Islet precursor cell (in vitro differentiated cells): ENCODE measurements at regions not wholly inside any gene's neighbourhood (a gene's known extent, or its start where the extent isn't known, plus 50 kb on each side); places are given as distances from the start of the nearest gene placed in this dataset.
"Not testable (repeated sequence)": the region's sequence is repeated elsewhere in the genome, so short reads cannot be mapped to it uniquely, and the experiment has no call there.

Experiments used
- DNase-seq: peaks from one replicate; pipeline ENCODE4 v3.0.0-alpha.2; 2018

DNA sequence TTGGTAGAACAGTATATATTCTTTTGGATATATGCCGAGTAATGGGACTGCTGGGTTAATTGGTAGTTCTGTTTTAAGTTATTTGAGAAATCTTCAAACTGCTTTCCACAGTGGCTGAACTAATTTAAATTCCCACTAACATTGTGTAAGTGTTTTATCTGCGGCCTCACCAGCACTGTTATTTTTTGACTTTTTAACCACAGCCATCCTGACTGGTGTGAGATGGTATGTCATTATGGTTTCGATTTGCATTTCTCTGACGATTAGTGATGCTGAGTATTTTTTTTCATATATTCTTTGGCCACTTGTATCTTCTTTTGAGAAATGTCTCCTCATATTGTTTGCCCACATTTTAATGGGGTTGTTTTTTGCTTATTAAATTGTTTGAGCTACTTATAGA, 357.4 kb downstream of the C12orf50 start:
- no peak for DNase-seq

DNA sequence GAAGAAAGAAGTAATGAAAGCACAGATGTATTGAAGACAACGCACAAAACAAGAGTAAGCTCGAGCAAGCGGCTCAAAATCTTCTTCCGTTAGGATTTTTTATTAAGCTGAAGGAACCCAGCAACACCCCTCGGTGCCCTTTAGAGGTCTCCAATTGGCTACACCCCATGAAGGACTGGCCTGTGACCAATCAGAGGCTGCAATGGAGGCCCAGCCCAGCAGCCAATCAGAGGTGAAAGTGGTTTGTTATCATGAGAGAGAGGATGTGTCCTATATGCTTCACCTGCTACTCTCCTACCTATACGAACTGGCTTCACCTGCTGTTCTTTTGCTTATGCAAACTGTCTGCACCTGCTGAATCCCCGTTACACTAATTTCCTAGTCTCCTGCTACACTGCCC, 358.8 kb downstream of the C12orf50 start:
- no peak for DNase-seq

DNA sequence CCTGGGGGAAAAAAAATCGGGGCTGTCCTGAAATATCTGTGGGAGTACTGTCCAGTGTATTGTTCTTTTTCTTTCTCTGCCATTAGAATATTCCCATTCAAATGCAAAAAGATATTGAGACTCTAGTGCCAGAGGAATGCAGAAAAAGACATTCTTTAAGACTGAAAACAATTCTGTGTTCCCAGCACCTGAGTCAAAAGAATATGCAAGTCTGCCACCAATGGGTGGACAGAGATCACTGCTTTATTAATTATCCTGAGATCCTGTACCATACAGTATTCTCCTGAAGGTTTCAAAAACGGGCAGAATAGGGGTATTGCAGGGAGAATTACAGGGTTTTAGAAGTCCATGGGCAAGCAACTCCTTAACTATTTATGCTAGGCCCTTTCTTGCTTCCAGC, 361.8 kb downstream of the C12orf50 start:
- no peak for DNase-seq

DNA sequence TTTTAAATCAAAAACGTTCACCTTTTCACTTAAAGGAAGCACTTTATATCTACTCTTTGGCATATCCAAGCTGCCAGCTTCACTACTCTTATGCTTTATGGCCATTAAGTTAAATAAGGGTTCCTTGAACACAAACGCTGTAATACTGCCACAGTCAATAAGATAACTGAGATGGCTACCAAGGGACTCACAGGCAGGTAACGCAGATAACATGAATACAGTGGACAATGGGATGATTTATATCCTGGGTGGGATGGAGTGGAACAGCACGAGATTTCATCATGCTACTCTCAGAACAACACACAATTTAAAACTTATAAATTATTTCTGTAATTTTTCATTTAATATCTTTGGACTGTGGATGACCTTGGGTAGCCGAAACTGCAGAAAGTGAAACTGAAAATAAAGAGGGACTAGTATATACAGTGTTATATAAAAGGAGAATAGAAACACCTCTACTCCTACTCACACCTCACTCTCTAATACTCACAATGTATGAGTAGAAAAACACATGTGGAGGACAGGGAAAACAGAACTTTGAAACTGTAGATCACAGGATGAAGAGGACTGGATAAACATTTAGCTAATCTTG, 367.3 kb downstream of the C12orf50 start:
- DNase-seq, result no peak

DNA sequence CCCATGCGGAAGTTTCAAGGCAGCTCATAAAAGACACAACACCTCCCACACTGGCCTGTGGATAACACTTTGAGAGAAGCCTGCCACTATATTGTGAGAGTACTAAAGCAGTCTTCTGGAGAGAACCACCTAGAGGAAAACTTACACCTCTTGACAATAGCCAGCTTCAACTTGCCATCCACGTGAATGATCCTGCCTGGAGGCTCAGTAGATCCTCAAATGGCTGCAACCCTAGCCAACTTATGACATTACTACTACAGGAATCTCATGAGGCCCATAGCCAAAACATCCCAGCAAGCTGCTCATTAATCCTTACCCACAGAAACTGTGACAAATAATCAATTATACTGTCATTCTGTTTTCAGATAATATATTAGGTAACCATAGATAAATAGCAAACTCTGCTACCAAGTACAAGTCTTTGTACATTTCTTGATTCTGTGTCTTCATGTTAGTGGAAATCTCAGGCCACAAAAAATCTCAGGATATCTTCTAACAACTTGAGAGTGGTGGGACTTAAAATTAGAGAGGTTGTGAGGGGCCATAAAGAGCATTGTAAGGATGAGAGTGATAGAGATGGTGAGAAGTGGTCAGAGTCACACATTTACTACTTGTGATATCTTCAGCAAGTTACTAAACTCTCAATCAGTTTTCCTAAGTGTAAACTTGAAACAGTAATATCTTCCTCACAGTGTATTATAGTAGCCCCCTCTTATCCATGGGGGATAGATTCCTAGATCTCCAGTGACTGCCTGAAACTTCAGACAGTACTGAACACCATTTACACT, 368.0 kb downstream of the C12orf50 start:
- no peak for DNase-seq

DNA sequence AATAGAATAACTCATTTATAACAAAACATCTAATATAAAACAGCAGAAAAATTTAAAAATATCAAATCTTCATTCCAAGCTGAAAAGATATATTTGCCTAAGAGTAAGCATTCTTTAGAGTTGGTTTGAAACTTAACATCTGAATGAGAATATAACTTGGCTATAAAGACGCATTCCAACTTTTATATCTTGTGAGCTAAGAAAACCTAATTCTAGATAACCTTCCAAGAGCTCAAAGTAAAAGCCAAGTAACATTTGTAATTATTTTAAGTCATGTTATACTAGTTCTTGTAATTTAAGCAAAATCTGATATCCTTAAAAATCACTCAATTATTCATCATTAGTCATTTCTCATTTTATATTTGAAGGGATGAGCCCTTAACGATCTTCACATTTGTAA, 368.9 kb downstream of the C12orf50 start:
- DNase-seq, result no peak

DNA sequence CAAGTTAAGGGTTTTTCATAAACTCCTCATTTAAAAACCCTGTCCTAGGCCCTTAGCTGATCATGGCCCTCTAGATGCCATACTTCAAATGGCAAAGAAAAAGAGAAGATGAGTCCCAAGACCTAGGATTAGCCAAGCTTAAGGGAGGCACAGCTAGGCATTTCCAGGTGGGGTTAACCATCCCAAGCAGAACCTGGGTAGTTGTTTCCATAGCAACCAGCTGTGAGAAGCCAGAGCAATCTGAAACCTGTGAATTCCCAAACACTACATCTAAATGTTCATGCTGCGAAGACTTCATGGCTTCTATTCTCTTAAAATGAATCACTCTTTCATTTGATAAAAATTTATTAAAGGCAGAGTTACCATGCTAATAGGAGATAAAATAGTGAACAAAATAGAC, 372.9 kb downstream of the C12orf50 start:
- no peak for DNase-seq

DNA sequence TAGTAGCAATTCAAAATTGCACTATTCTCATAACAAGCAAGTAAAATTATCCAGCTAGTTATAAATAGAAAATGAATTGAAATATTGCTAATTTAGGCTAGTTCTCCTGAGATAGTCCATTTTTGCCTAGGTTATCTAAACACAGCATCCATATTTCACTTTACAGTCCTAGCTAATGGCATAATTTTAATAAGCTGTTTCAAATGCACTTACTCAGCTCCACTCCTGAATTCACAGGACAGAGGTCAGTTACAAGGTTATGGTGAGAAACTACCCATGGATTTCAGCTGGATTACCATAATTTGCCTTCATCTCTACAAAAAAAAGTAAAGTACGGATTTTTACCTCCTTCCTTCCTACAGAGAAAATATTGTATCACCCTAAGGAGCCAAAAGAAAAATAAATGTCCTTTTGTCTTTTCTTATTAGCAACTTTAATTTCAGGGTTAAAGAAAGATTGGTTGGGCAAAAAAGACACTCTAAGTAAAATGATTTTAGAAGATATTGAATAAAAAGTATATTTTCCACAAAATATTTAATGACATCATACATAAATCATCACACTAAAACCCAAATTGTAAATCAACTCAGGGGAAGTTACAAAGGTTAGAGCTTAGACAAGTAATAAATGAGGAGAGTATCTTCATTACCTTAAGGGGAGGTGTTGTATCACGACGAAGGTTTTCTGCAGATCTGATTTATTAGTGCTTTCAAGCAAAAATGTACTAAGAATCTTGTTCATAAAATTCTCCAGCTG, 377.4 kb downstream of the C12orf50 start:
- DNase-seq, result no peak

DNA sequence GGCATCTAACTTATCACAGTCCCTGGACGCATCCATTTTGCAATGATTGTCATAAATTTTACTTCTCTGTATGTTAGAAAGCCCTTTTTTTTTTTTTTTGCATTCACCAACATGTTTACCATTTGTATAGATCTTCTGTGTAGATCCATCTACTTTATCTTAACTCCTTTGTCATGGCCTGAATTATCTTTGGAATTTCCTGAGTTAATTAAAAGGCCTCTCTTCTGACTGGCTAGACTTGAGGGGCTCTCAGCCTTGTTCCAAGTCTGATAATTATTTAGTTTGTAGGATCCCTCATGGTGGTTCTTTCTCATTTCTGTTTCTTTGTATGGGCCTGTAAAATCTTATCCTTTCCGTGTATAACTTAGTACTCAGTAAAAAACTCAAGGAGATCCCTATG, 387.0 kb downstream of the C12orf50 start:
- no peak for DNase-seq

DNA sequence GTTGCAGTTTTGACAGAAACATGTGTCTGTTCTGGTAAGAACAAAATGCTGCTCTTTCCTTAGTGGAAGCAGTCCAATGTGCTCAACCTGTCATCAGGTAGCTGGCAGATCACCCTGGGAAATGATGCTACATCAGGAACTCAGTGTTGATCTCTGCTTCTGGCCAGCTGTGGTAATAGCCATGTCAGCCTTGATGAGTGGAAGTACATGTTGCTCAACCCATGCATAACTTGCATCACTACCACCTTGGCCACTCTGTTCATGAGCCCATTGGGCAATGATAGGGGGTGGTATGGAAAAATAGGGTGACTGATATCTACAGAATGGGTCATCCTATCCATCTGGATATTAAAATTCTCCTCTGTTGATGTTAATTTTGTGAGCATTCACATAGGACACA, 411.0 kb downstream of the C12orf50 start:
- DNase-seq, result no peak

DNA sequence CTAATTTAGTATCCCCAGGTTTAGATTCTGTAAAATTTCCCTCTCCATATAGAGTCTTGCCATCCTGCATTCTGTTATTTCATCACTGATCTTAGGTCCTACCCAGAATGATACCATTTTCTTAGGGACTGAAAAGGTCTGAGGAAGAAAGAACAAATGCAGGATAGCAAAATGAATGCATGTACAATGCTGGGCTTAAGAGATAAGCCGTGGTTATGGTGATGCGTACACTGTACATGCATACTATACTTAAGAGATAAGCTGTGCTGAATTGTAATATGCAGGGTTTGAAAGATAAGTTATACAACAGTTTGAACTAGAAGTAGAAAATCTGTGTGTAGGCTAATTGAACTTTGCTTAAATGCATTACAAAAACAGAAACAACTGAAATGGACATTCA, 416.2 kb downstream of the C12orf50 start:
- no peak for DNase-seq

DNA sequence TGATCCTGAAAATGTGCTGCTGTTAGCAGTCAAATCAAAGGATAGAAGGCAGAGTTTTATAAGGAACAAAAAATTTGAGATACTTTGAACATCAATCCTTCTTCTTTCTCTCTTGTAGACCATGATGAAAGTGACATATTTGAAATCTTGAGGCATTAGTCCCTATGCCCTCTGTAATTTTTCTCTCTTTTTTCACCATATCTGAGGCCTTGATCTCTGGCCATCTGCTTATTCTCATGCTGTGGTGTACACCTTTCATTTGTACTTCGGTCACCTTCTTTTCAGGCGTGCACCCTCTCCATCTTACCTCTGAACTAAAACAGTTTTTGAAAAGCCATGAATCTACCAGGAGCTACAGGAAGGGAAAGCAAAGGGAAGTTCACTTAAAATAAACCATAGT, 420.9 kb downstream of the C12orf50 start:
- DNase-seq, result no peak

DNA sequence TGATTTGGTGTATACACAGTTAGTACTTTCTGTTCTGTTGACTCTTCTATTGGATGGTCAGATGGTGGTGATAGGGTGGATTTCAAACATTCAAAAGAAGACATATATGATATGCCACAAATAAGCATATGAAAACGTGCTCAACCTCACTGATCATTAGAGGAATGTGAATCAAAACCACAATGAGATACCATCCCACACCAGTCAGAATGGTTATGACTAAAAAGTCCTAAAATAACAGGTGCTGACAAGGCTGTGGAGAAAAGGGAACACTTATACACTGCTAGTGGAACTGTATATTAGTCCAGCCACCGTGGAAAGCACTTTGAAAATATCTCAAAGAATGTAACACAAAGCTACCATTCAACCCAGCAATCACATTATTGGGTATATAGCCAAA, 425.5 kb downstream of the C12orf50 start:
- no peak for DNase-seq

DNA sequence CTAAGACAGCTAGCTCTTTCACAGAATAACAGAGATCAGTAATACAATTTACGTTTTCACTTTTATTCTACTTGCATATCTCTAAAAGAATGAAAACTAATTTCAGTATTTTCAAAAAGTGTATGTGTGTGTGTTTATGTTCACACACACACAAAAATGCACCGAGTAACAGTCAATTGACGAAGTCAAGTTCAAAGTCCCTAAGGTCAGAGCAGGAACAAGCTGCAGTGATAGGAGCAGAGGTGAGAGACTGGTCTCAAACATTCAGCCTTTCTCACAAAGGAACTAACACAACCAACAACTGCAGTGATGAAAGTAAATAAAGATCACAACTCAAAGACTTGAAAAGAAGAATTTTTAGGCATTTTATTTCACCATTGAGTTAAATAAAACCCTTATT, 429.7 kb downstream of the C12orf50 start:
- DNase-seq, result no peak

DNA sequence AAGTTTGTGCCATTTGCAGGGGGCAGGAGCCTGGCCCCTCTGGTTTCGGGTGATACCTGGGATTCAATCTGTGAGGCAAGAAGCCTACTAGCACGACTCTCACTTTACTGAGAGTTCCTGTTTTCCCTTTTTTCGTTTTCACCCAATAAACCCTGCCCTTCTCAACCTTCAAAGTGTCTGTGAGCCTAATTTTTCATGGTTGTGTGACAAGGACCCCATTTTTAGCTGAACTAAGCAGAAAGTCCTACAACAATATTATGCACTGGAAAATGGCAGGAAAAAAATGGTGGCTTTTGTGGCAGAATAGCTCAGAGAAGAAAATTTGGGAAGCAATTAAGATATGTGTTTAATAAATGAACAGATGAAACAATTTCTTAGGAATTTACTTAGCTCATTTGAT, 432.1 kb downstream of the C12orf50 start:
- DNase-seq, result no peak

DNA sequence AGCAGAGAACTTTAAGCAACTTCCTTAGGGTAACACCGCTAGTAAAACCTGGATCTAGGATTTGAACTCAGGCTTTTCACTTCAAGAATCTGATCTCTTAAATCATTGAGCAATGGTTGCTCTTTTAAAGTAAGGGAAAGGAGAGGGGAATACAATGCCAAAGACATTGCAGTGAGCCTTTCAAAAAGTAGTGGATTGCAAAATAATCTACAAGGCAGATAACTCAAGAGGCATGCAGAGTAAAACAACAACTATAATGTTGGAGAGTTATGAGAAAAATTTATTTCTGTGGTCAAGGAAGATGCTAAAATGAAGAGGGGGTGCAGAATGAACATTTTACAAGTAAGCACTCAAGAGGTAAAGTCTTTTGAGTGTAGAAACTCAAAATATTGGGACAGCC, 432.6 kb downstream of the C12orf50 start:
- DNase-seq, result no peak

DNA sequence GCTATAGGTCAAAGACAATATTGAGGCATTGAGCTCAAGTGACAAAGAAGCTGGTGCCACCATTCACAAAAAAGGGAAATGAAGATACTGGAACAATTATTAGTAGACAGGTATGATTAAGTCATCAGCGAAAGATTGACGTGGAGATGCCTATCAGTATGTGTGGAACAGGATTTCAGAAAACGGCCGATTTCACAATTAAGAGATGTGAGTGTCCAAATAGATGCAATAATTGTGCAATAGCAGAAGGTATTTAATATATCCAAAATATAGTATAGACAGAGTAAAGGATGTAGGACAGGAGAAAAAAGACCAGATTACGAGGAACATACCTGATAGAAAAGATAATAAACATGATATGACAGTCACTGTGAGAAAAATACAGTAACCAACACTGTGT, 433.1 kb downstream of the C12orf50 start:
- DNase-seq, result no peak

DNA sequence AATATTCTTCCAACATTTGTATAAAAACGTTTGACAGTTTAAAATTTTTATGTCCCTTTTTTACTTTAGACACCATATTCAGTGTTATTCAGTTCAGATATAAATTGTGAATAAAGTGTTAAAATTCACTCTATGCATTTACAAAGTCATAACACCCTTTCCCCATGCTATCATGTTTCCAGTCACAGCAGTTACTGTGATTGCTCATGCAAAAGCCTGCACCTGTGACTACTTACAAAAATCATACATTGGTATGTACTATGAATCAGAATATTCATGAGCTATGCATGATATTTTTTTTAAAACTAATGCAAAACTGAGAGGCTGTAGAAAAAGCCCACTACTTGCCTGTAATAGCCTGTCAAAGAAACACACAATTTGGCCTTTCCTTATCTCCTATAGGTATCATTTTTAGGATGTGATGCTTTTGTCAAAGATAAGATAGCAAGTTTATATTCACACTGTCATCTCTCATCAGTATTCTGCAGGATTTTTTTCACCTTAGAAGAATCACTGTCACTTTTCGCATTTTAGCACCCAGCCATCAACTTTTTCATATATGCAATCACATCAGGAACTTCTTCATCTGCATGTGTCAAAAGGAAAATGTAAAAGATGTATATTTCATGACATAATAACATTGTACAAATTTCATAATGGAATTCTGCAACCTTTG, 443.2 kb downstream of the C12orf50 start:
- DNase-seq, result no peak

DNA sequence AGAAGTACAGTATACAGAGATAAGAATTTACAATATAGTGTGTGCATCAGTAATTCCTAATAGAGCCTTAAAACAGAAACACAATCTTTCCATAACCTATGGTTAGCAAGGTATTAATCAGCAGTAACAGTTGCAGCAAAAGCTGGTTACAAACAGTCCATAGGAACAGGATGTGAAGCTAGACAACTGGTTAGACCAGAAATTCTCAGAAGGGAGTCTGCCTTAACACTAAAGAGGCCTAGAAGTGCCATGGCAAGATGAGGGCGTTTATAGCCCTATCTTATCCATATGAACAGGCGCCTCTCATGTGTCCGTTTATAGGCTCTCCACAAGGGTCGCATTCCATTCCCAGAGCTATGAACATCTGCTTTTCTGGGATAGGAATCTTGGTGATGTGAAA, 450.1 kb downstream of the C12orf50 start:
- not testable (repeated sequence) for DNase-seq

DNA sequence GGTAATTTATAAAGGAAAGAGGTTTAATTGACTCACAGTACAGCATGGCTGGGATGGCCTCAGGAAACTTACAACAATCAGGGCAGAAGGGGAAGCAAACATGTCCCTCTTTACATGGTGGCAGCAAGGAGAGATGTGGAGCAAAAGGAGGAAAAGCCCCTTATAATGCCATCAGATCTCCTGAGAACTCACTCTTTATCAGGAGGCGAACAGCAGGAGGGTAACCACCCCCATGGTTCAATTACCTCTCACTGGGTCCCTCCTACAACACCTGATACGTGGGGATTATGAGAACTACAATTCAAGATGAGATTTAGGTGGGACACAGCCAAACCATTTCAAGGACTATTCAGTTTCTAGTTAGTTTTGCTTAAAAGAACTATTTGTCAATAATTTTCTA, 453.3 kb downstream of the C12orf50 start:
- no peak for DNase-seq

DNA sequence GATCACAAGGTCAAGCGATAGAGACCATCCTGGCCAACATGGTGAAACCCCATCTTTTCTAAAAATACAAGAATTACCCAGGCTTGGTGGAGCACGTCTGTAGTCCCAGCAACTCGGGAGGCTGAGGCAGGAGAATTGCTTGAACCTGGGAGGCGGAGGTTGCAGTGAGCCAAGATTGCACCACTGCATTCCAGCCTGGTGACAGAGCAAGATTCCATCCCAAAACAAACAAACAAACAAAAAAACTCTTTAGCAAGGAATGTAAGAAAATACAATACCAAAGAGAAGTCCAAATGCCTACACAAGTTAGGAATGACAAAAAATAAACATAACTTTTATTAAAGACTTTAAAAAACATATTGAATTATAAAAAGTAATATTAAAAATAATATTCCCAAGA, 462.3 kb downstream of the C12orf50 start:
- not testable (repeated sequence) for DNase-seq

DNA sequence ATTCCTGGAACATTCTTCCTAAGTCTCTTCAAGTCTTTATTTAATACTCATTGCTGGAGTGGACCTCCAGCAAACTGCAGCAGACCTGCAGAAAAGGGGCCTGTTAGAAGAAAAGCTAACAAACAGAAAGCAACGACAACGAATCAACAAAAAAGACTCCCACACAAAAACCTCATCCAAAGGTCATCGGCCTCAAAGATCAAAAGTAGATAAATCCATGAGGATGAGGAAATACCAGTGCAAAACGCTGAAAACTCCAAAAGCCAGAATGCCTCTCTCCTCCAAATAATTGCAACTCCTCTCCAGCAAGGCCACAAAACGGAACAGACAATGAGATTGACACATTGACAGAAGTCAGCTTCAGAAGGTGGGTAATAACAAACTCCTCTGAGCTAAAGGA, 472.2 kb downstream of the C12orf50 start:
- DNase-seq, result no peak

DNA sequence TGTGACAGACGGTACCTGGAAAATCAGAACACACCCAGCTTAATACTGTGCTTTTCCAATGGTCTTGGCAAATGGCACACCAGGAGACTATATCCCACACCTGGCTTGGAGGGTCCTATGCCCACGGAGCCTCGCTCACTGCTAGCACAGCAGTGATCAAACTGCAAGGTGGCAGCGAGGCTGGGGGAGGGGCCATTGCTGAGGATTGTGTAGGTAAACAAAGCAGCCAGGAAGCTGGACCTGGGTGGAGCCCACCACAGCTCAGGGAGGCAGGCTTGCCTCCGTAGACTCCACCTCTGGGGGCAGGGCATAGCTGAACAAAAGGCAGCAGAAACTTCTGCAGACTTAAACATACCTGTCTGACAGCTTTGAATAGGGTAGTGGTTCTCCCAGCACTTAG, 498.0 kb downstream of the C12orf50 start:
- DNase-seq, result not testable (repeated sequence)

DNA sequence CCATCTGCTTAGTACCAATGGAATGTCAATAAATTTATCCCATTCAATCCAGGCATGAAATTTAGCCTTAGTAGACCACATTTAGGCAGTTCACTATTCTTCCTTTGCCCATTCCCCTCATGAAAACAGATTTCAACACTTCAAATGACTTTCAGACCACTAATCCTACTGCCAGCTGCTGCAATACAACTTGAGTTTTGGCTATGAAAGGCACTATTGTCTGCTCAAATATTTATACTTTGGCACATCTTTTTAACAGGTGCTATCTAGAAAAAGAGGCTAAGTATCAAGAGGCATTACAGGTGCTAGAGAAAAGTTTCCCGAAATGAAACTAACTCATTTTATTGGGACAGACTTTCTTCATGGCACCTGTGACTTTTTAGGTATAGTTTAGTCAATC, 499.8 kb downstream of the C12orf50 start:
- no peak for DNase-seq
